ENCODE measurements at regions not wholly inside any gene's neighbourhood (a gene's known extent, or its start where the extent isn't known, plus 50 kb on each side); places are given as distances from the start of the nearest gene placed in this dataset.

DNA sequence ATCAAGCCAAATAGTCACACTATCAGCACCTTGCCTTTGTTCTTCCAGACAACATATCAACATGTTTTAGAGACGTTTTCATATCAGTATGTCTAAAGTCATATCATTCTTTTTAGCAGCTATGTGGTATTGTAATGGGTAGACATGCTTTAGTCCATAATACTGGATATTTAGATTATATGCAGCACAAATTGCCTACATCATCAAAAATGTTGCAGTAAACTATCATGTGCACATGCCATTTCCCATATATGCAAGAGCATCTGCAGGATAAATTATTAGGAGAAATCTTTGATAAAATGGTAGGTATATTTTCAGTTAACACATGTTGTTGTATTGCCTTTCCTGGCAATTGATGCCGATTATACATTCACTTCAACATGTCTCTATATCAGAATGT lies 636.5 kb downstream of the XIRP2 start:
- no peaks in the 10 kb centered on the region for H3K27me3 Mint-ChIP-seq (ENCODE audit: low read depth)
- no peak overlapping the region for H3K27ac Mint-ChIP-seq (ENCODE audit: unreplicated experiment)
- no peak for DNase-seq (ENCODE audit: low read depth, low spot score)
- H3K4me3 Mint-ChIP-seq: no peak overlapping the region
- H3K4me1 Mint-ChIP-seq: peaks cover 9% of the 10 kb centered on the region
- no peaks in the 10 kb centered on the region for H3K9me3 Mint-ChIP-seq
- TF ChIP-seq, protein P1, sequence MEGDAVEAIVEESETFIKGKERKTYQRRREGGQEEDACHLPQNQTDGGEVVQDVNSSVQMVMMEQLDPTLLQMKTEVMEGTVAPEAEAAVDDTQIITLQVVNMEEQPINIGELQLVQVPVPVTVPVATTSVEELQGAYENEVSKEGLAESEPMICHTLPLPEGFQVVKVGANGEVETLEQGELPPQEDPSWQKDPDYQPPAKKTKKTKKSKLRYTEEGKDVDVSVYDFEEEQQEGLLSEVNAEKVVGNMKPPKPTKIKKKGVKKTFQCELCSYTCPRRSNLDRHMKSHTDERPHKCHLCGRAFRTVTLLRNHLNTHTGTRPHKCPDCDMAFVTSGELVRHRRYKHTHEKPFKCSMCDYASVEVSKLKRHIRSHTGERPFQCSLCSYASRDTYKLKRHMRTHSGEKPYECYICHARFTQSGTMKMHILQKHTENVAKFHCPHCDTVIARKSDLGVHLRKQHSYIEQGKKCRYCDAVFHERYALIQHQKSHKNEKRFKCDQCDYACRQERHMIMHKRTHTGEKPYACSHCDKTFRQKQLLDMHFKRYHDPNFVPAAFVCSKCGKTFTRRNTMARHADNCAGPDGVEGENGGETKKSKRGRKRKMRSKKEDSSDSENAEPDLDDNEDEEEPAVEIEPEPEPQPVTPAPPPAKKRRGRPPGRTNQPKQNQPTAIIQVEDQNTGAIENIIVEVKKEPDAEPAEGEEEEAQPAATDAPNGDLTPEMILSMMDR (conservative IDR thresholded peaks at IDR 0.05): no peak
- H3K36me3 Mint-ChIP-seq (ENCODE audit: low read depth): no peaks in the 10 kb centered on the region

DNA sequence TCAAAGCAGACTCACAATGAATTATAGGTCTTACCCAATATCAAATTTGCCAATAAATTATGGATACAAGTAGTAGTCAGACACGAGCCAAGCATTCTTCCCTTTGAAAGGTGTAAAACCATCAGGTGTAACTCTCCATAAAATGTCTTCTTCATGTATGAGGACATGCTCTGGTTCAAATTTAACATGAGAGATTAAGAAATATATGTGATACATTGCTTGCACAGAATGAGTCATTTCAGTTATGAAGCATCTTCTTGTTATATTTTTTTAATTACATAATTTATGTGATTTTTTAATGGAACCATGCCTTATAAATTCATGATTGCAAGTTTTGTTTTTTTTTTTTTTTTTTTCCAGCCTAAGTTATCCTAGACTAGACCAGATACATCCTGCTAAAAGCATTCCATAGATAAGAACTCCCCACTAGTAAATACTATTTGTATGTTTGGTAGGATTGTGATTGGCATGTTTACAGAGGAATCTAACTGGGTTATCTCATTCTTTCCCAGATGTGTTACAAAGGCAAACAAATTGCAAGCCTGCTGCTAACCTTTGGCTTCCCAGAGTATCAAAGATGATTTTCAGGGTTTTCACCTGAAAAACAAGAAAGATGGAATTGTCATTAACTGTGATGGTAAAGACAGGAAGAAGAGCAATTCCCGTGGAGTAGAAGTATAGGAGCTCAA lies 621.9 kb downstream of the XIRP2 start:
- TF ChIP-seq, protein P1 (conservative IDR thresholded peaks at IDR 0.05): no peak
- Mint-ChIP-seq H3K4me3 (no peak overlapping the region), H3K36me3 (ENCODE audit: low read depth) (no peaks in the 10 kb centered on the region), H3K27me3 (ENCODE audit: low read depth) (no peaks in the 10 kb centered on the region), H3K27ac (ENCODE audit: unreplicated experiment) (no peak overlapping the region), H3K9me3 (peaks cover 3% of the 10 kb centered on the region), H3K4me1 (peaks cover 7% of the 10 kb centered on the region)
- no peak for DNase-seq (ENCODE audit: low read depth, low spot score)

DNA sequence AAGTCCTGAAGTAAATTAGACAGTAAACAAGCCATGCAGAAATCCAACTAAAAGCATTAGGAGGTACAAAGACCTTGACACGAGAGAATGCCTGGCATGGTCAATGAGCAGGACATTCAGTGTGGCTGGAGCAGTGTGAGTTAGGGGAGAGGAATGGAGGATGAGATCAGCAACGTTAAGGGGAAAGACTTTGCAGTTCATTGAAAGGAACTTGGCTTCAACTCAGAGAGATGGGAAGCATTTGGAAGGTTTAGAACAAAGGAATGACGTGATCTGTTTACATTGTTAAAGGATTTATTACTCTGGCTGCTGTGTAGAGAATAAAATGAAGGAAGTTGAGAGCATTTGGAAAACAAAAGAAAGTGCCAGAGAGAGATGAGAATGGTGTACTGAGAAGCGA lies 621.3 kb downstream of the XIRP2 start:
- peaks cover 7% of the 10 kb centered on the region for H3K4me1 Mint-ChIP-seq
- peak overlapping the region; percentile 74 for H3K27ac Mint-ChIP-seq (ENCODE audit: unreplicated experiment)
- no peaks in the 10 kb centered on the region for H3K36me3 Mint-ChIP-seq (ENCODE audit: low read depth)
- H3K4me3 Mint-ChIP-seq: no peak overlapping the region
- peaks cover 3% of the 10 kb centered on the region for H3K9me3 Mint-ChIP-seq
- DNase-seq (ENCODE audit: low read depth, low spot score): no peak
- H3K27me3 Mint-ChIP-seq (ENCODE audit: low read depth): no peaks in the 10 kb centered on the region
- TF ChIP-seq, protein P1 (conservative IDR thresholded peaks at IDR 0.05): no peak

DNA sequence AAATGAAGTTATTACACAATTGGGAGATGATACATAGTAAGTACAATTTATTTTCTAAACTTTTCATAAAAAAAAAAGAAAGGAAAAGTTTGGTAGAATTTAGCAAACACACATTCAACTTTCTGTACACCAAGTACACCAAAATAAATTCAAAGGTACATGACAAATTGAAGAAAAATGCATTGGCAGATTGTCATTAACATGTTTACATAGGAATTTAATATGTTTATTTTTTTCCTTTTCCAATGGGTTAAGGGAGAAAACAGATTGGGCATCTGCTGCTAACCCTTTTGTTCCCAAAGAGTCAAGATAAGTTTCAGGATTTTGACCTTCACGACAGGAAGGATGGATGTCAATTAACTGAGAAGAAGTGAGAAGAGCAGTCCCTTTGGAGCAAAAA lies 620.4 kb downstream of the XIRP2 start:
- H3K4me3 Mint-ChIP-seq: no peak overlapping the region
- no peak for DNase-seq (ENCODE audit: low read depth, low spot score)
- peaks cover 3% of the 10 kb centered on the region for H3K9me3 Mint-ChIP-seq
- H3K36me3 Mint-ChIP-seq (ENCODE audit: low read depth): no peaks in the 10 kb centered on the region
- no peaks in the 10 kb centered on the region for H3K27me3 Mint-ChIP-seq (ENCODE audit: low read depth)
- H3K27ac Mint-ChIP-seq (ENCODE audit: unreplicated experiment): no peak overlapping the region
- peaks cover 7% of the 10 kb centered on the region for H3K4me1 Mint-ChIP-seq
- TF ChIP-seq, protein P1 (conservative IDR thresholded peaks at IDR 0.05): no peak

DNA sequence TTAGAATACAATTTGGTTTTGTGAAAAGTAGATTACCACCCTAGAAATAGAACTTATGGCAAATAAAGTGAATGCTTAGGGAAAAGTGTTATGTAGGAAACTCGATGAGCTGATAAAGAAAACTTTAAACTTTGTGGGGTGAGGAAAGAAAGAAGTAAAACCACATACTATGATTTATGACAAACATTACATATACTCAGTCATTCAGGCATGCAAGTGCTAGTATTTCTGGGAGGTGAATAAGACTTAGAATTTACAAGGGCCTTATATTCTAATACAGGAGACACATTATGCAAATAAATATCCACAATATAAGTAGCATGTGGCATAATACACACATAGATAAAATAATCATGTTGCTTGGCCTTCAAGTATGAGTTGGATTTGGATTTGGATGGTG lies 618.1 kb downstream of the XIRP2 start:
- H3K36me3 Mint-ChIP-seq (ENCODE audit: low read depth): no peaks in the 10 kb centered on the region
- H3K27me3 Mint-ChIP-seq (ENCODE audit: low read depth): no peaks in the 10 kb centered on the region
- TF ChIP-seq, protein P1 (conservative IDR thresholded peaks at IDR 0.05): no peak
- peaks cover 7% of the 10 kb centered on the region for H3K4me1 Mint-ChIP-seq
- peaks cover 3% of the 10 kb centered on the region for H3K9me3 Mint-ChIP-seq
- DNase-seq (ENCODE audit: low read depth, low spot score): no peak
- H3K27ac Mint-ChIP-seq (ENCODE audit: unreplicated experiment): no peak overlapping the region
- H3K4me3 Mint-ChIP-seq: no peak overlapping the region

All from neural crest cell (in vitro differentiated cells).